ENCODE measurements at regions not wholly inside any gene's neighbourhood (a gene's known extent, or its start where the extent isn't known, plus 50 kb on each side); places are given as distances from the start of the nearest gene placed in this dataset.

DNA sequence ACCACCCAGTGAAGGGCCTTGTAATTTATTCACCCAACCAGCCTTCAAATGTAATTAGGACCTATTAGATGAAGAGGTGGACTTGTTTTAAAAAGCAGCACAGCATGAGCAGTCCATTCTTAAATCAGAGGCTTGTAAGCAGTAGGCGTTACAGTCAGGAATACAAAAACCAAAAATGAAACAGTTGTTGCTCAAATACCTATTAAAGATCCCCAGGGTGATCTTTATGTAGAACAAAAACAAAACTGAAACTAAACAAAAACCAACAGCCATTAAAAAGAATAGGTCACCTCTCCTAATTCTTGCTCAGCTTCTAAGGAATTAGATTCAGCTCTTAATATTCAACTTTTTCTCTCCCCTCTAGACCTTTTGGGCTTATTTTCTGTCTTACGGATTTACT, 104.9 kb upstream of the ST8SIA2 start:
- Histone ChIP-seq H4K8ac (ENCODE audit: low read depth, low read length) (no peak overlapping the region), H3K56ac (ENCODE audit: low read length) (no peak overlapping the region), H3K4me3 (ENCODE audit: low read length) (no peak overlapping the region), H2BK15ac (replicated peaks; ENCODE audit: low read depth) (no peak overlapping the region), H3K4ac (ENCODE audit: low read depth, low read length) (no peak overlapping the region), H2BK5ac (ENCODE audit: low read length) (no peak overlapping the region), H3K9ac (ENCODE audit: low read length) (no peak overlapping the region), H3K79me1 (ENCODE audit: low read length) (no peaks in the 10 kb centered on the region), H3K27ac (ENCODE audit: low read depth, low read length) (no peak overlapping the region), H3K4me1 (ENCODE audit: control insufficient read depth, low read depth, low read length) (no peaks in the 10 kb centered on the region), H3K27me3 (ENCODE audit: insufficient read depth, low read length, poor library complexity) (no peaks in the 10 kb centered on the region), H3K18ac (ENCODE audit: low read length) (no peak overlapping the region), H3K4me2 (ENCODE audit: low read length) (no peak overlapping the region), H2BK120ac (ENCODE audit: low read depth, low read length) (no peak overlapping the region), H4K5ac (ENCODE audit: low read length) (no peak overlapping the region), H3K36me3 (ENCODE audit: control insufficient read depth, insufficient read depth, low read length) (no peaks in the 10 kb centered on the region), H2AK5ac (ENCODE audit: low read length) (no peak overlapping the region), H3K79me2 (ENCODE audit: control insufficient read depth, insufficient read depth, low read length) (no peaks in the 10 kb centered on the region), H3K23ac (ENCODE audit: low read length) (no peak overlapping the region)
- no peak for DNase-seq
- WGBS (ENCODE audit: extremely low coverage, insufficient coverage, low lambda C conversion rate) = no CpG with 5 or more reads among the region's 2 CpGs

DNA sequence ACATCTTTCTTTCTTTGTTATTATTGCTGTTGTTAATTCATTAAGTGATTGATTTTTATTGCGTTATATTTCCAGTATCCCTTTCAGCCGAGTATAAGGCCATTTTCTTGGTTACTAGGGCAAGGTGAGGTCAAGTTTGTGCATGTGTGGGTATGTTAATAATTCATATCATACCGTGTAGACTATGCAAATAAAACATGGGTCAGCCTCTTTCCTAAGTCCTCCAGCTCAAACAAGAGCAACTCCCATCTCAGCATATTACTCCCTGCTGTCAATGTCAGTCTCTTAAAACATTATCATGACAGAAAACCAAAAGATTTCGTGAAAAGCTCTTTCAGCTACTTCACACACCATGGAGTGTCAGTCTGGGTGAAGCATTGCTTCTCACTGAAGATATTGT, 103.9 kb upstream of the ST8SIA2 start:
- H3K27me3 ChIP-seq (ENCODE audit: insufficient read depth, low read length, poor library complexity) = no peaks in the 10 kb centered on the region
- no peak overlapping the region for H2AK5ac ChIP-seq (ENCODE audit: low read length)
- no peak overlapping the region for H4K5ac ChIP-seq (ENCODE audit: low read length)
- H2BK120ac ChIP-seq (ENCODE audit: low read depth, low read length) = no peak overlapping the region
- no peaks in the 10 kb centered on the region for H3K36me3 ChIP-seq (ENCODE audit: control insufficient read depth, insufficient read depth, low read length)
- no peak overlapping the region for H2BK15ac ChIP-seq (replicated peaks; ENCODE audit: low read depth)
- H3K4ac ChIP-seq (ENCODE audit: low read depth, low read length) = no peak overlapping the region
- no peak overlapping the region for H3K9ac ChIP-seq (ENCODE audit: low read length)
- no peak overlapping the region for H2BK5ac ChIP-seq (ENCODE audit: low read length)
- no peak overlapping the region for H3K27ac ChIP-seq (ENCODE audit: low read depth, low read length)
- H3K56ac ChIP-seq (ENCODE audit: low read length) = no peak overlapping the region
- no peaks in the 10 kb centered on the region for H3K4me1 ChIP-seq (ENCODE audit: control insufficient read depth, low read depth, low read length)
- H3K79me1 ChIP-seq (ENCODE audit: low read length) = no peaks in the 10 kb centered on the region
- no peak overlapping the region for H4K8ac ChIP-seq (ENCODE audit: low read depth, low read length)
- no peak overlapping the region for H3K23ac ChIP-seq (ENCODE audit: low read length)
- H3K4me2 ChIP-seq (ENCODE audit: low read length) = no peak overlapping the region
- H3K18ac ChIP-seq (ENCODE audit: low read length) = no peak overlapping the region
- H3K79me2 ChIP-seq (ENCODE audit: control insufficient read depth, insufficient read depth, low read length) = no peaks in the 10 kb centered on the region
- DNase-seq = no peak
- H3K4me3 ChIP-seq (ENCODE audit: low read length) = no peak overlapping the region
- WGBS (ENCODE audit: extremely low coverage, insufficient coverage, low lambda C conversion rate) = no CpG with 5 or more reads among the region's 4 CpGs

DNA sequence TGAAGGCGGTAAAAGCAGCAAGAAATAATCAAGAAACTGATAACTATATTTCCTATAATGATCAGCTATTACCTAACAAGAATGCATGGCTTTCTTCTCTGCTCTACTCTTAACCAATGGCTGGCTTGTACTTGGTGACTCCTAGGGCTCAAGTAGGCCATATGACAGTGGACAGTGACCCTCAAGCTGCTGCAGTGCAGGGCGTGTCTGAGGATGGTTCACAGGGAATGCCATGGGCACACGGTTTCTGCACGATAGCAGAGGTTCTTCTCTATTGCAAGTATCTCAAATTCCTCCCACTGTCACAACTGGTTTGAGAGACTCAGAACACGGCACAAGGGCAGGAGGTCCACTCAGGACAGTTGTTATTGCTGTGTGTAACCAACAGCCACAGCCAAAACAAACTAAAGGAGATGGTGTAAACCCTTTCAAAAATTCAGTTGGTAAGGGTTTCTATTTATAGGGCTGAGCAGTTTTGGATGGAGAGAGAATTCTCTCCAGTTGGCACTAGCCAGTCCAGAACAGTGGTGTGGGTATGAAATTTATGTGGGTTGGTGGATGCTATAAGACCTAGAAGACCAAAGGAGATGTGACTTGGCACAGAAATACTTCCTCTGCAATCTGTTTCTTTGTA, 103.2 kb upstream of the ST8SIA2 start:
- Histone ChIP-seq H2BK15ac (replicated peaks; ENCODE audit: low read depth) (no peak overlapping the region), H3K4me3 (ENCODE audit: low read length) (no peak overlapping the region), H2AK5ac (ENCODE audit: low read length) (no peak overlapping the region), H3K56ac (ENCODE audit: low read length) (no peak overlapping the region), H3K9ac (ENCODE audit: low read length) (no peak overlapping the region), H2BK5ac (ENCODE audit: low read length) (no peak overlapping the region), H3K23ac (ENCODE audit: low read length) (no peak overlapping the region), H4K5ac (ENCODE audit: low read length) (no peak overlapping the region), H3K18ac (ENCODE audit: low read length) (no peak overlapping the region), H3K79me2 (ENCODE audit: control insufficient read depth, insufficient read depth, low read length) (no peaks in the 10 kb centered on the region), H2BK120ac (ENCODE audit: low read depth, low read length) (no peak overlapping the region), H3K4ac (ENCODE audit: low read depth, low read length) (no peak overlapping the region), H3K27ac (ENCODE audit: low read depth, low read length) (no peak overlapping the region), H3K4me2 (ENCODE audit: low read length) (no peak overlapping the region), H4K8ac (ENCODE audit: low read depth, low read length) (no peak overlapping the region), H3K4me1 (ENCODE audit: control insufficient read depth, low read depth, low read length) (no peaks in the 10 kb centered on the region), H3K36me3 (ENCODE audit: control insufficient read depth, insufficient read depth, low read length) (no peaks in the 10 kb centered on the region), H3K27me3 (ENCODE audit: insufficient read depth, low read length, poor library complexity) (no peaks in the 10 kb centered on the region), H3K79me1 (ENCODE audit: low read length) (no peaks in the 10 kb centered on the region)
- no peak for DNase-seq
- WGBS (ENCODE audit: extremely low coverage, insufficient coverage, low lambda C conversion rate) = no CpG with 5 or more reads among the region's 5 CpGs

DNA sequence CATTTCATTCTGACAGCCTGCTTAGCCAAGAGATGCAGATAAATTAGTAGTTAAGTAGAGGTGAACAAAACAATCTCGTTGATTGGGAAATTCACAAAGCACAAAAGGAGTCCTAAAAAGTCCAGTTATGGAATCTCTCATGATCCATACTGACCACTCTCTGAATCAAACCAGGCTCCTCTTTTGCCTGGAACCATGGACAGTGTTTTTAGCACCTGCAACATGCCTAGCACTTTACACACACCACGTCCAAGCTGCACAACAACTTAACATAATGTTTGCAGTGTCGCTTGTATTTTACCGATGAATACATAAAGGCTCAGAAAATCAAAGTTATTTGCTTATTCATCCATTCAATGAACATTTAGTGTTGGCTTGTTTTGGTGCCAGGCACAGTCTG, 101.8 kb upstream of the ST8SIA2 start:
- H3K23ac ChIP-seq (ENCODE audit: low read length) = no peak overlapping the region
- H4K5ac ChIP-seq (ENCODE audit: low read length) = no peak overlapping the region
- H3K4me1 ChIP-seq (ENCODE audit: control insufficient read depth, low read depth, low read length) = no peaks in the 10 kb centered on the region
- H2AK5ac ChIP-seq (ENCODE audit: low read length) = no peak overlapping the region
- H3K18ac ChIP-seq (ENCODE audit: low read length) = no peak overlapping the region
- H3K9ac ChIP-seq (ENCODE audit: low read length) = no peak overlapping the region
- no peaks in the 10 kb centered on the region for H3K36me3 ChIP-seq (ENCODE audit: control insufficient read depth, insufficient read depth, low read length)
- no peaks in the 10 kb centered on the region for H3K27me3 ChIP-seq (ENCODE audit: insufficient read depth, low read length, poor library complexity)
- no peak overlapping the region for H2BK120ac ChIP-seq (ENCODE audit: low read depth, low read length)
- H2BK15ac ChIP-seq (replicated peaks; ENCODE audit: low read depth) = no peak overlapping the region
- no peak overlapping the region for H3K4me2 ChIP-seq (ENCODE audit: low read length)
- H3K4ac ChIP-seq (ENCODE audit: low read depth, low read length) = no peak overlapping the region
- no peak overlapping the region for H4K8ac ChIP-seq (ENCODE audit: low read depth, low read length)
- H3K4me3 ChIP-seq (ENCODE audit: low read length) = no peak overlapping the region
- WGBS (ENCODE audit: extremely low coverage, insufficient coverage, low lambda C conversion rate) = no CpG with 5 or more reads among the region's 4 CpGs
- H3K79me2 ChIP-seq (ENCODE audit: control insufficient read depth, insufficient read depth, low read length) = no peaks in the 10 kb centered on the region
- no peak overlapping the region for H3K56ac ChIP-seq (ENCODE audit: low read length)
- no peak overlapping the region for H2BK5ac ChIP-seq (ENCODE audit: low read length)
- H3K79me1 ChIP-seq (ENCODE audit: low read length) = no peaks in the 10 kb centered on the region
- H3K27ac ChIP-seq (ENCODE audit: low read depth, low read length) = no peak overlapping the region
- no peak for DNase-seq

DNA sequence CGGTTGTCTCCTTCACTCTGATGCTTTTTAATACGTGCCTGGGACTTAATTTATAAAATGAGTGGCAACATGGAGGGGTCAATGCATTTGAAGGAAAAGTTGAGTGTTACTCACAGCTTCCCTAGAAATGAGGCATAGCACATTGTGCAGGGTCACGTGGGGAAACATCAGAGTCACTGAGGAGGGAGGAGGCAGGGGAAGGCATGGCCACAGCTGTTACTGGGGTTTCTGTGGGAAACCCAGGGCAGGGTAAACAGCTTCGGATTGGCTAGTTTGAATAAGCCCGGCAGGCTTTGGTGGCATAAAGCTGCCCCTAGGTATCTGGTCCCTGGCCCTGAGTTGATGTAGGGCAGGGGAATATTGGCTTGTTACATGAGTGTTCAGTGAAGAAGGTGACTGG, 98.9 kb upstream of the ST8SIA2 start:
- no peak overlapping the region for H3K4me3 ChIP-seq (ENCODE audit: low read length)
- H2AK5ac ChIP-seq (ENCODE audit: low read length) = no peak overlapping the region
- DNase-seq = no peak
- H3K79me2 ChIP-seq (ENCODE audit: control insufficient read depth, insufficient read depth, low read length) = no peaks in the 10 kb centered on the region
- H3K27me3 ChIP-seq (ENCODE audit: insufficient read depth, low read length, poor library complexity) = no peaks in the 10 kb centered on the region
- no peak overlapping the region for H3K4me2 ChIP-seq (ENCODE audit: low read length)
- H3K4ac ChIP-seq (ENCODE audit: low read depth, low read length) = no peak overlapping the region
- H3K56ac ChIP-seq (ENCODE audit: low read length) = no peak overlapping the region
- no peak overlapping the region for H2BK5ac ChIP-seq (ENCODE audit: low read length)
- no peak overlapping the region for H3K27ac ChIP-seq (ENCODE audit: low read depth, low read length)
- no peak overlapping the region for H3K23ac ChIP-seq (ENCODE audit: low read length)
- H2BK120ac ChIP-seq (ENCODE audit: low read depth, low read length) = no peak overlapping the region
- no peak overlapping the region for H3K18ac ChIP-seq (ENCODE audit: low read length)
- no peak overlapping the region for H3K9ac ChIP-seq (ENCODE audit: low read length)
- H2BK15ac ChIP-seq (replicated peaks; ENCODE audit: low read depth) = no peak overlapping the region
- H4K8ac ChIP-seq (ENCODE audit: low read depth, low read length) = no peak overlapping the region
- no CpG with 5 or more reads among the region's 5 CpGs for WGBS (ENCODE audit: extremely low coverage, insufficient coverage, low lambda C conversion rate)
- no peak overlapping the region for H4K5ac ChIP-seq (ENCODE audit: low read length)
- H3K4me1 ChIP-seq (ENCODE audit: control insufficient read depth, low read depth, low read length) = no peaks in the 10 kb centered on the region
- no peaks in the 10 kb centered on the region for H3K36me3 ChIP-seq (ENCODE audit: control insufficient read depth, insufficient read depth, low read length)
- H3K79me1 ChIP-seq (ENCODE audit: low read length) = no peaks in the 10 kb centered on the region

All from mesendoderm (in vitro differentiated cells).